ENCODE measurements at regions not wholly inside any gene's neighbourhood (a gene's known extent, or its start where the extent isn't known, plus 50 kb on each side); places are given as distances from the start of the nearest gene placed in this dataset.

DNA sequence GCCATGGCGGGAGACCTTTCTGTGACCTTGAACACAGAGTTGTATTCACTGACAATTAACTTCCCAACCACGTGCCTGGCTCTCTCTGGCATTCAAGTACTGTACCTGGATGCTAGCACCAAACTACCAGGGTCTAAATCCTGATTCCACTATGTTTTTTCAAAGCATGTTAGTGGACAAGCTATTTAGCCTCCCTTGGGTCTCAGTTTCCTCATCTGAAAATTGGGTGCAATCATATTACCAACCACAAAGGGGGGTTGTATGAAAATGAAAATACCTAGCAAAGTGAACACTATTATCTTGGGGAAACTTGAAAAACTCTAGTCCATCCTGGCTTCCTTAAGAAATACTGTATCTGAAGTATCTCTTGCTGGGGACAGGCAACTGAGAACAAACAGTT is 308.7 kb upstream of the SGK1 start:
- TF ChIP-seq, protein P1, sequence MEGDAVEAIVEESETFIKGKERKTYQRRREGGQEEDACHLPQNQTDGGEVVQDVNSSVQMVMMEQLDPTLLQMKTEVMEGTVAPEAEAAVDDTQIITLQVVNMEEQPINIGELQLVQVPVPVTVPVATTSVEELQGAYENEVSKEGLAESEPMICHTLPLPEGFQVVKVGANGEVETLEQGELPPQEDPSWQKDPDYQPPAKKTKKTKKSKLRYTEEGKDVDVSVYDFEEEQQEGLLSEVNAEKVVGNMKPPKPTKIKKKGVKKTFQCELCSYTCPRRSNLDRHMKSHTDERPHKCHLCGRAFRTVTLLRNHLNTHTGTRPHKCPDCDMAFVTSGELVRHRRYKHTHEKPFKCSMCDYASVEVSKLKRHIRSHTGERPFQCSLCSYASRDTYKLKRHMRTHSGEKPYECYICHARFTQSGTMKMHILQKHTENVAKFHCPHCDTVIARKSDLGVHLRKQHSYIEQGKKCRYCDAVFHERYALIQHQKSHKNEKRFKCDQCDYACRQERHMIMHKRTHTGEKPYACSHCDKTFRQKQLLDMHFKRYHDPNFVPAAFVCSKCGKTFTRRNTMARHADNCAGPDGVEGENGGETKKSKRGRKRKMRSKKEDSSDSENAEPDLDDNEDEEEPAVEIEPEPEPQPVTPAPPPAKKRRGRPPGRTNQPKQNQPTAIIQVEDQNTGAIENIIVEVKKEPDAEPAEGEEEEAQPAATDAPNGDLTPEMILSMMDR (IDR thresholded peaks at IDR 0.05), result no peak
- H3K9me3 ChIP-seq, result no peaks in the 10 kb centered on the region
- peak overlapping the region; percentile 71 for H3K27ac ChIP-seq
- WGBS, result 80% methylated on average over 2 of the region's 2 CpGs
- no peak overlapping the region for H3K4me3 ChIP-seq
- no peaks in the 10 kb centered on the region for H3K27me3 ChIP-seq
- peaks cover 39% of the 10 kb centered on the region for H3K4me1 ChIP-seq
- no peak for DNase-seq (ENCODE audit: low spot score in 2 of 2)
- H3K36me3 ChIP-seq, result no peaks in the 10 kb centered on the region

DNA sequence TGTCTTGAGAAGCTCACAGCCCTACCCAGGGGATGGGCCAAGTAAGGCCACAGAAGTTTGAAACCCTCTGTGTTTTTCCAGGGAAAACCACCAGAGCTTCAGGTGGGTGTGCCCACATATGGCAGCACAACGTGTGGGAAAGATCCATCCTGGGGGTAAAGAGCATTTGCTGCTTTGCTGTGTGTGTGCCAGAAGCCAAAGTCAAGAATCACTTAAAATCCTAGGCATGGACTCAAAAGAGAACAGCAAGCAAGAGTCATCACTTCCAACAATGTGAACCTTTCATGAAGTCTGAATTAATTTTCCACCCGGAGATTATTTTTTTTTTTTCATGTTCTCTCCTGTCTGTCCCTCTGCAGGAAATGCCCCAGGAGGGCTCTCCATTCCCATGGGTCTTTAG is 308.2 kb upstream of the SGK1 start:
- WGBS, result 10% methylated on average over 2 of the region's 2 CpGs
- H3K36me3 ChIP-seq, result no peaks in the 10 kb centered on the region
- peak overlapping the region; percentile 71 for H3K27ac ChIP-seq
- no peaks in the 10 kb centered on the region for H3K27me3 ChIP-seq
- H3K9me3 ChIP-seq, result no peaks in the 10 kb centered on the region
- TF ChIP-seq, protein P1 (IDR thresholded peaks at IDR 0.05), result no peak
- TF ChIP-seq POLR2AphosphoS5 (IDR thresholded peaks at IDR 0.05), result peak in 1 of 3 donors; percentile 8
- peaks cover 44% of the 10 kb centered on the region for H3K4me1 ChIP-seq
- no peak overlapping the region for H3K4me3 ChIP-seq
- DNase-seq (ENCODE audit: low spot score in 2 of 2), result no peak

- Histone ChIP-seq H3K27me3 (no peaks in the 10 kb centered on the region), H3K27ac (no peak overlapping the region)
These were observed 306.9 kb upstream of the SGK1 start for GRCh38 chr6:134624781-134625180.

DNA sequence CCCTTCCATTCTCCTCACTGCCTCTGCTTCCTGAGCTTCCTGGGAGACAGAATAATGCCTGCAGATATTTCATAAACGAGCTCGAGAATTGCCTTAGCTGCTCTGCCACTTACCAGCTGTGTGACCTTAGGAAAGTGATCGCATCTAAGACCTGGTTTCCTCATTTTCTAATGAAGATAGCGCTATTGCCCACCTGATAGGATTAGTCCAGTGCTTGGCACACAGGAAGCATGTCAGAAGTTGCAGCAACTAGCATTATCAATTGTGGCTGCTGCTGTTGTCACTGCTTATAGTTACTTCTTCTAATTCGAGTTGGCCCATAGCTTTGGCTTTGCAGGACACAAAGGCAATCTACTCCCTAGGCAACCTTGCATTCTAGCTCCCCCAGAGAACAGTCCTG is 305.5 kb upstream of the SGK1 start:
- no peak for DNase-seq (ENCODE audit: low spot score in 2 of 2)
- peaks cover 46% of the 10 kb centered on the region for H3K4me1 ChIP-seq
- H3K4me3 ChIP-seq, result no peak overlapping the region
- peak overlapping the region; percentile 88 for H3K27ac ChIP-seq
- 81% methylated on average over 5 of the region's 5 CpGs for WGBS
- no peaks in the 10 kb centered on the region for H3K36me3 ChIP-seq
- H3K9me3 ChIP-seq, result no peaks in the 10 kb centered on the region
- TF ChIP-seq POLR2AphosphoS5 (IDR thresholded peaks at IDR 0.05) (no peak), POLR2A (IDR thresholded peaks at IDR 0.05) (no peak), EP300 (IDR thresholded peaks at IDR 0.05) (no peak)
- TF ChIP-seq, protein P1 (IDR thresholded peaks at IDR 0.05), result no peak
- H3K27me3 ChIP-seq, result no peaks in the 10 kb centered on the region

More at GRCh38 chr6:134624781-134625180, 306.9 kb upstream of the SGK1 start:
- WGBS, result 96% methylated on average over 6 of the region's 6 CpGs
- H3K36me3 ChIP-seq, result no peaks in the 10 kb centered on the region
- no peaks in the 10 kb centered on the region for H3K9me3 ChIP-seq
- no peak for TF ChIP-seq POLR2A (IDR thresholded peaks at IDR 0.05)
- TF ChIP-seq, protein P1 (IDR thresholded peaks at IDR 0.05), result no peak
- TF ChIP-seq POLR2AphosphoS5 (IDR thresholded peaks at IDR 0.05), result no peak
- no peak for TF ChIP-seq EP300 (IDR thresholded peaks at IDR 0.05)
- H3K4me3 ChIP-seq, result no peak overlapping the region
- peaks cover 44% of the 10 kb centered on the region for H3K4me1 ChIP-seq
- DNase-seq (ENCODE audit: low spot score in 2 of 2), result no peak

DNA sequence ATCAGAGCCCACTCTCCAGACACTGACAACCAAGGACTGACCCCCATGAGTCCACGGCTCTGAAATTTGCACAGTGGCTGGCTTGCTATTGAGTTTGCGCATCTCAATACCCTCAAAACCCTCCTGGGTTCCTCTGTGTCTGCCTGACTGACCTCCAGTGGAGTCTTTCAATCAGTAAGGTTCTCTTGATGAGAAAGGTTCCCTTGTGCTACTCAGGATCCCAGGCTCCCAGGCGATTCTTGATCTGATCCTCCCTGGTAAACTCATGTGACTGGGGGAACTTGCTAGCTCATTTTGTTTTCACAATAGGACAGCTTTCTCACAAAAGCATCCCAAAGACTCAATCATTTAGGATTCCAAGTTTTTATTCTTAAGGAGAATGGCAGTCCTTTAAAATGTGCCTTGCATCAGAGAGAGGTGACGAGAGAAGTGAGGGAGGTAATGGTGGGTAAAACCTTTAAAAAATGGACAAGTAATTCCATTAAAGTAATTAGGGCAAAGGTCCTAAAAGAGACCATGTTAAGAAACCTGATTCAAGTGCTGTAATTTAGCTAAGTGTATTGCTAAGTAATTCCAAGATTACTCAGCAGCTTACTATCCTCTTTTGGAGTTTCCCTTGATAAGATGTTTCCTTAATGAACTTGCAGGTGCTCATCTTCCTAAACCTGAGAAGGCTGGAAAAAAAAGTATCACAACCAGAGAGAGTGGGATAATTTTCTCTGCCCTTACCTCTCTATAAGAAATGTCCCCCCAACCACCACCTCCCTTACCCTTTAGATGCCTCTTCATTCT is 304.7 kb upstream of the SGK1 start:
- Histone ChIP-seq H3K27ac (peak overlapping the region; percentile 88), H3K36me3 (no peaks in the 10 kb centered on the region), H3K27me3 (no peaks in the 10 kb centered on the region), H3K9me3 (no peaks in the 10 kb centered on the region), H3K4me1 (peaks cover 53% of the 10 kb centered on the region), H3K4me3 (no peak overlapping the region)
- no peak for DNase-seq (ENCODE audit: low spot score in 2 of 2)
- 73% methylated on average over 4 of the region's 4 CpGs for WGBS
- TF ChIP-seq, protein P1 (IDR thresholded peaks at IDR 0.05), result no peak
- no peak for TF ChIP-seq EP300 (IDR thresholded peaks at IDR 0.05)
- TF ChIP-seq POLR2A (IDR thresholded peaks at IDR 0.05), result no peak
- TF ChIP-seq POLR2AphosphoS5 (IDR thresholded peaks at IDR 0.05), result no peak

Measured in suprapubic skin (tissue), 4 donors.